Umbilical cord (tissue), 1 donor: ENCODE measurements at regions not wholly inside any gene's neighbourhood (a gene's known extent, or its start where the extent isn't known, plus 50 kb on each side); places are given as distances from the start of the nearest gene placed in this dataset.

Experiments
- DNase-seq: peaks from one replicate; pipeline ENCODE4 v3.0.0-alpha.2; 2015; ENCODE audit warnings: low spot score

DNA sequence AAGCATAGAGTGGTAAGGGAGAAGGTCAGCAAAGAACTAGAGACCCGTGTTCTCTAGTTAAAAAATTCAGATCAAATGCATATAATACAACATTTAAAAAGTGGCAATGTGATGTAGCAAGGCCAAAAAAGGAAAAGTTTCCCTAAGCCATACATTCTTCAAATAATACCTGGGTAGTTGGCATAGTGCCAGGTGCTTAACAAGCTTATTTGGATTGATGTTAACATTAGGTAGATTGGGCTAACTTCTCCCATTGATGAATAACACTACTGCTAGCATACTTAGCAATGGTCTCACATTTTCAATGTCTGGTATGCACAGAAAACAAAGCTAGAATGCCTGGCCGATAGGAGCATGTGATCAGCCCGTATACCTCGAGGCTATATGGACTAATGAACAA is 283.6 kb upstream of the RARB start:
- peak; percentile 30 for DNase-seq

DNA sequence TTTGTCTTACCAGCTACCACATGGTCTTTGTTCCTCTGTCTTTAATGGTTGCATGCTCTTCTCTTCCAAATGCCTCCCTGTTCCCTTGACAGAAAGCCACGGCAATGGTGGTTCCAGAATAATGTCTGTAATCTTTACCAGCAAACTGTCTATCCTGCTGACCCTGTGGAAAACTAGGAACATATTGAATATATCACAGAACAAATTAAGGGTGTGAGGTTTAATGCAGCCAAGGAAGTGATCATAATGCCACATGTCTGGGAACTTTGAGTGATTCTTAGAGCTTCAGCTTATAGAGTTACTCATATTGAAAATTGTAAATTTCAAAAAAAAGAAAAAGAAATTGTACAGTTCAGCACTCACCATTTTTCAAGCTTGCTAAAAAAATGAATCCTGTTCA is 282.9 kb upstream of the RARB start:
- DNase-seq, result no peak

DNA sequence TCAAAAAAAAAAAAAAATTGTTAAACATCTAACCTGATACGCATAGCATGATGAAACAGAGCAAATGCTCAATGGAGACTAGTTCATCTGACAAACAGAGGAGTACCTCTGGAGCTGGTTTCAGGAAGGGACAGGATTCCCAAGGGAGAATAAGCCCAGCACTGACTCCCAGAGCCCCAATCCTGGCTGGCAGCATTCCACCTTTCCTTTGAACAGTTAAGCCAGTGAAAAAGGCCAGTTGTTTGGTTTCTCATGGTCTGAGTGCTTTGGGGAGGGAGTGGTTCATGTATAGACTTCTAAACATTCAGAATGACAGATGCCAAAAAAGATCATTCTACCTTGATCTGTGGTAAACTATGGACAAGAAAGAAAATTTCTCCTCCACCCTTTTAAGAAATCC is 277.9 kb upstream of the RARB start:
- no peak for DNase-seq

DNA sequence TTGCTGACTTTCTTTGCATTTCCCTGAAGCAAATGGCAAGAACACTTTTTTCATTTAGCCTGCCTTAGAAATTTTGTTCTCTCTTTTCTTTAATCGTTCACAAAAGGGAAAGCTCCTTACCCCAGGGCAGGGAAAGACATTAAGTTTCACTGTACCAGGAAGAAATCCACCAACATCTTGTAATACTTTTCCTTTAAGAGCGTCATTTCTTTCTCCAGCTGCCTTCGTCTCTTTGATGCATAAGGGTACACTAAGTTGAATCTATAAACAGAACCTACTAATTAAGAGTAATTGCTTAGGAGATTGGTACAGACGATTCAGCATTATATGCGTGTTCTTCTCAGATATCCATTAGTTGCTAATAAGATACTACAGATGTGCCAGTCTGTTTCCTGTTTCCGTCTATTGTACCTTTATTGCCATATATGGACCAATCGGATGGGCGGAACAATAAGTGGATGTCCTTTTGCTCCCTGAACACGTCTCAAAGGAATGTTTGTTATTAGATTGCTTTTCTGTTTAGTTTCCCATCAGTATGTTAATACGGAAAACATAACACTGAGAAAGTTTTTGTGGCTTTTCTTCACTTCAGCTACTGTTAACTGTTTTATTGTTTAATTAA is 276.7 kb upstream of the RARB start:
- DNase-seq, result peak; percentile 61

DNA sequence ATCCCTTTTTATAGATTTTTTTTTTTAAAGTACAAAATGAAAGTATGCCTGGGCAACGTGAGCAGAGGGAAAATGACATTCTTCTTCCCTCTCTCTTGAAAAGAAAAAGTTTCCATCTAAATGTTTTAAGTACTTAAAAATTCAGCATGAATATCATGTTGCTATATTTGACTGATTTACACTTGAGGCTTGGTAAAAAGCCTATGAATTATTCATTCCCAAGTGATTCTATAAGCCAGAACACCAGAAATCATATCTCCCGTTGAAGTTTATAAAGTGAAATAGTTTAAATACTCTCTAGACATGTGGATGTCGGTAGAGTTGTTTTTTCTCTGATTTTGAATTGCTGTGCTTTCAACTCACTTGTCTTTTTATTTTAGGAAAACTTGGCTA is 276.2 kb upstream of the RARB start:
- peak; percentile 55 for DNase-seq

DNA sequence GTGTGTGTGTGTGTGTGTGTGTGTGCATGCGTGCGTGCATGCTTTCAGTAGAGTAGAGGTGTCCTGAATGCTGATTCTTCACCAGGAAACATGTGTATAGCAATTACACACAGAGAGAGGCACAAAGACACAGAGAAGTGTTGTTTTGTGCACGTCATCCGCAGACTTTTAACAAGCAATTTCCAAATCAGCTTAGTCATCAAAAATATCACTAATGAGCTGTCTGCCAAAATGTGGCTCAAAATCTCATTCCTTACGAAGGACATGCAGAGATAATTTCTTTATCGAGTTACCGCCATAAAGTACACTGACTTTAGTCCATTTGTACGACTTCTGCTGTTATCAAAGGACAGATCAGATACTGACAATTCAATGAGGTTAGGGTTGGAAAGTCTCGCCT is 274.9 kb upstream of the RARB start:
- DNase-seq, result no peak

DNA sequence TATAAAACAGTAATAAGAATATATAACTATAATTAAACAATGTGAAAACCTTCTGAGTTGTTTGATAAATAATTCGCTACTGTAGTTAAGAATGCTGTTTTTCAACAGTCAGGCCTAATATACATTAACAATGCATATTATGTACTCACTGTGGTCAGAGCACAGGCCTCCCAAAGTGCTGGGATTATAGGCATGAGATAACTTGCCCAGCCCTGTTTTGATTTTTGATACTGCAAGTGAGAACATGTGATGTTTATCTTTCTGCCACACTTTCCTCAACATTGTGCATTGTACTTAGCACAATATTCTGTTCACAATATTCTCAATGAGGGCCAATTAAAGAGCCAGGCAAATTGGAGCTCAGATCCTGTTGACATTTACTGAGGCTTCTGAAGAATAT is 274.5 kb upstream of the RARB start:
- DNase-seq, result no peak

DNA sequence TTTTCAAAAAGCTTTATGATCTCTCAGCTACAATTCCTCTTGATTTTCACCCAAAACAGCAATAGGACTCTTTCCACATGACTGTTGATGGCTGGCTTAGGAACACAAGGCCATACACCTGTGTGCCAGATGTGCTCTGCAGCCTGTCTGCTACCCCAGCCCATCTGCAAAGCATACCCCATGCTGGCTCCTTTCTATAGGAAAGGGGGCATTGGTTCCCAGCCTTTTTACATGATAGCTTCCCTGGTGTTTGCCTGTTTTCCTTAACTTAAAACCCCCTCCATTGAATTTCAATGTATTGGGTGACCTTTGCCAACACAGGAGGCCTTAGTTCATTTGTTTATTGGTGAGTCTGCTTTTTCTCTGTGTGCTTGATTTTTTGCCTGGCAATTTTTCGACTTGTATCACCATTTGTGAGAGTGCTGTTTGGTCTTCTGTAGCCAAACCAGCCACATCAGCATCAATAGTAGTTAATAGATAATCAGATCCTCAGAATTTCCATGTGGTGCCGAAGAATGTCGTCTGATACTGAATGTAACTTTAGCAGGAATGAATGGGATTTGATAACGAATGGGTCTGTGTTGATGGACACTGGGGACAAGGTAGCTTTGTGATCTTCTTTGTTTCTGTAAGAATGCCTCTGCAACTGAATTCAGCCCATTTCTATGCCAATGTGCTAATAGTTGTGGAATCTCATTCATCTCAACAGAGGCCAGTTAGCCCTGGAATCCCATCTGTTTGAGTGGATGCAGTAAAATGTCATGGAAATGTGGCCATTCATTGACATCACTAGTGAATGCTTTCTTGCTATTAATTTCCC is 272.2 kb upstream of the RARB start:
- DNase-seq, result no peak

DNA sequence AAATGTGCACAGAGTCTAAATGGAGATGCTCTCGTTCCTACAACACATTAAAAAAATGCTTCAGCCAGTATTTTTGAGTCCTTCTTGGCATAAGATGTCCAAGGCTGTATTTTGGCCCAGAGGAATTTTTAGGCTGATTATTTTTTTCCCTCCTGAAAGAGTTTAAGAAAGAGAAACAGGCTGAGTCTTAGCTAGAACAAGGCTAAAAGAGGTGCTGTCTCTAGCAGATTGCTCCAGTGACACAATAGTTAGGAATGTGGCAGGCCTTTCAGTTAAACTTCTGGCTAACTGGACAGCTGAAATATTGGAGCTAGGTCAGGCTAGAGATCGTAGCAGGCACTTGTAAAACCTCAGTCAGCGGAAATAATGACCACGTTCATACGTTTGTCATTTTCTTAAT is 271.4 kb upstream of the RARB start:
- peak; percentile 89 for DNase-seq

DNA sequence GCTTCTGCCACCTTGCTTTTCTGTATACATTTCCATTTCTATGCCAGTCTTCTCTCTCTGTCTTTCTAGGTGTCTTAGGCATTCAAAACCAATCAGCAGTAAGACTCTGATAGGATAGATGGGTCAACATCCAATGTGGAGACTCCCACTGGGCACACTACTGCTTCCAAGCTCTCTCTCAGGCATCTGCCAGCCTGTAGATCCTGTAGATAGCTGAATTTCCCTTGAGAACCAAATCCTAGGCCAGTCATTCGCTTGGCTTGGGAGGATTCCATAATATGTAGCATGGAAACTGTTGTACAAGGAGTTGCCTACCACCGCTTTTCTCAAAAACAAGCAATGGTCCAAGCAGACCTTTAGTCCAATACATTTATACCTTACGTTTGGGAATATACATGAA is 262.8 kb upstream of the RARB start:
- no peak for DNase-seq

DNA sequence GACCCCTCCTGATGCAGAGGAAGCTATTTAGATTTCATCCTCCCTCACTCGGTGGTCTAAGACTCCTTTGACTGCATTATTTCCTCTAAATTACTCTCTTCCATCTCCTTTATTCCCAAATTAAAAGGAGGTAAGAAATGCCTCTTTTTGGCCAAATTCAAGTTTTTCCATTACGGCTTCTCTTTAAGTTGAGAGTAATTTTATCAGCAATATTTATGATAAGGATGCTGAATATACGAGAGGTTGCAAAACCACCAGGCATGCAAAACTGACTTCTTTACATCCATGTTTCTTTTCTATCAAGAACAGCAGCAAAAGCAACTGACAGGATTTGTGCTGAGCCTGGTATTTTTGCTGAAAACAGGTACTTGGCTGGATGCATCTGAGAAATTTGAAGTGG is 262.0 kb upstream of the RARB start:
- peak; percentile 53 for DNase-seq

DNA sequence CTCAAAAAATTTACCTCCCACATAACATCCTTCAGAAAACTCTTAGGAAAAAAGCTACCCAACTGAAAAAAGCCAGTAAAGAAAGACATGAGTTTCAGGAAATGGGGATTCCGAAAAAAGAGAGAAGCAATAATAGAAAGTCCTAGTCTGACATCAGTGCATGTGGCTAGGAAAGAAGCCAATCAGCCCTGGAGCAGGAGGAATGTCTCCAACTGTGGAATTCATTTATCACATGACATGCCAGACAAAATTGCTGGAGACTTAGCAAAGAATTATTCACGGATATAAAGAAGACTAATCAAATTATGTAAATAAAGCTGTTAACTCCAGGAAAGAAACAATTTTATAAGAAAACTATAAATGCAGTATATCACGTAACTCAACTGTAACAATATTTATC is 258.9 kb upstream of the RARB start:
- no peak for DNase-seq

DNA sequence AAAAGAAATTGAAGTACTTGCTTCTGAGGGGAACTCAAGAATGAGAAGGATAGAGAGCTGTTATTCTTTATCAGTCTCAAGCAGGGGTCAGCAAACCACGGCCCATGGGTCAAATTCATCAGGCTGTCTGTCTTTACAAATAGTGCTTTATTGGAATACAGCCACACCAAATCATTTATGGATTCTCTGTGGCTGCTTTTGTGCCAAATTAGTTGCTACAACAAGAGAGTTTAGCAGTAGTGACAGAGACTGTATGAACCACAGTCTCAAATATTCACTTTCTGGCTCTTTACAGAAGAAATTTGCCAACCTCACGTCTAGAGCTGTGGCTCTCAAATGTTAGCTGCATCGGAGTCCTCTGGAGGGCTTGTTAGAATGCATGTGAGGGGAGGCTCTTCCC is 258.0 kb upstream of the RARB start:
- no peak for DNase-seq

DNA sequence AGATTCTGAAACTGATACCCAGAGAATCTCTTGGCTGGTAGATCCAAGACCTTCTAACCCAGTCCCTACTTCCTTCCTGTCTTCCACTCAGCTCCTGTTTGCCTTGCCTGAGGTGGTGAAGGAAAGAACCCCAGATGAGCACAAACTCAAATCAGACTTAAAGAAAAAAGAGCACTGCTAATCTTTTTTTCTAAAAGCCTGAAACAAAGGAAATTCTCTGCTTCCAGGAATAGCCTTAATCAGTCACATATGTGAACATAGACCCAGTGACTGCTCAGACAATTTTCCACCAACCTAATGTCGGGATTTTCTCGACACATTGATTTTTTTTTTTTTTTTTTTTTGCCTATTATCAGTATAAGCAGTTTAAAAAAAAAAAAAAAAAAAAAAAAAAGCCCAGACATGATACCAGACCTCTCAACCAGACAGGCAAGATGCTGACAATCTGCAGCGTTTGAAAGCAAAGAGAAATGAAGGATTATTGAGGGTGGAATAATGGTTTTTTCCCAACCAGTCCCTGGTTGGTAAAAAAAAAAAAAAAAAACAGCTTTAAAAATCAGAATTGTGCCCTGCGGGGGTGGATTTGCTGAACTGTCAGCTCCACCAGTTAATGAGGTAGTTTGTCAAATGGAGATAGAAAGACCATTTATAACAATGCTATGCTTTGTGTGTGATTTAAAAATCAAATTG is 256.8 kb upstream of the RARB start:
- no peak for DNase-seq

DNA sequence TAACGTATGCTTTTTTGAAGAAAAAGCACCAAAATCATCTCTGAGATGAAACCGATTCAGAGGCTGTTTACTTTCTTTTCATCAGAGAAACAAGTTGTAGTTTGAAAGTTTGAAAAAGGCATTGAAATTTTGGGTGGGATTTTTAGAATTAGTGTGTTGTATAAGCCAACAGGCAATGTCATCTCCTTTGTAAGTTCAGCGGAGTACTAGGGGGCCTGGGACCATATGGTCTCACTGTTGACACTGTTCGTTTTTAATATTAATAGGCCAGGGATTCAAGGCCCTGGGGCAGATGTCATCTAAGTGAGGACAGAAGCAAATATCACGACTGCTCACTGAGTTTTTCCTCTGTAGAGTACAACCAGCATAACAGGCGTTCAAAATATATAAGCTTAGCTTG is 256.2 kb upstream of the RARB start:
- no peak for DNase-seq

DNA sequence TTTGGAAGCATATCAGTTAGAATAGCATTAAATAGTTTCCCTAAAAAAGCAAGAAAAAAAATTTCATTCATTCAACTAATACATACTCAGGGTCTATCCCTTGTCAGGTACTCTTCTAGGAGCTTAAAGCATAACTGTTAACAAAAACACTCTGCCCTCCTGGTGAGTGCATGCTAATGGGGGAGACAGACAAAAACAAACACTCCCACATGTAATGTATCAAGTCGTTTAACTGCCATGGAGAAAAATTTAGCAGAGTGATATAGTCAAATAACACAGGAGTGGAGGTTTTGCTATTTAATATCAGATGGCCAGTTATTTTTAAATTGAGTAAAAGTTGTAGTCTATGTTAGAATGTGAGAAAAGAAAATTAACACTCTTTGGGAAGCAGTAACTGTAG is 254.5 kb upstream of the RARB start:
- DNase-seq, result no peak

DNA sequence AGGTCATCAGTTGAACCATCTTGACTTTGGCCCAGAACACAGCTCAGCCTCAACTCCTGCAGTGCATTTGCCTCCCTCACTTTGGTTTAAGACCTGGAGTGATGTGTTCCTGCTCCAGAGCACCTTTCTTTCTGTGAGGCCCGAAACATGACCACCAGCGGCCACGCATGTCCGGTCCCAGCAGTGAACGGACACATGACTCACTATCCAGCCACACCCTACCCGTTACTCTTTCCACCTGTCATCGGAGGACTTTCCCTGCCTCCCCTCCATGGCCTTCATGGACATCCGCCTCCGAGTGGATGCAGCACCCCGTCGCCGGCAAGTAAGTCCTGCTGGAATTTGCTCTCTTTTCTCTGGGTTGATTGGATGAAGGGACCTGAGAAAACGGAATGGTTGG is 253.8 kb upstream of the RARB start:
- no peak for DNase-seq

DNA sequence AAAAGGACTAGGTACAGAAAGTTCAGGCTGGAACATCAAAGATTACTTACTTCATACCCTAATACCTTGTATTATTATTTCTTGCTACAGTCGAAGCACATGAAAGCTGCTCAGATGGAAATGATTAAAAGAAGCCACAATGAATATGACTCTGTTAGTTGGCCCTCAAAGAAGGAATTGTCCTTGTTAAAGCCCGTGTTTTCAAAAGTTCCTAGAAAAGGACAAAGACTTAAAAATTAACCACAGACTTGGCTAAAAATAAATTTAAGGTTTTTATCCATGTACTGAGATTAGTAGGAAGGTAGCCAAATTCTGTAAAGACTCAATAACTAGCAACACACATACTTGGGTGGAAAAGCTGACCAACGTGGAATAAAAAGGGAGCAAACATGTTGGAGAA is 251.0 kb upstream of the RARB start:
- no peak for DNase-seq

DNA sequence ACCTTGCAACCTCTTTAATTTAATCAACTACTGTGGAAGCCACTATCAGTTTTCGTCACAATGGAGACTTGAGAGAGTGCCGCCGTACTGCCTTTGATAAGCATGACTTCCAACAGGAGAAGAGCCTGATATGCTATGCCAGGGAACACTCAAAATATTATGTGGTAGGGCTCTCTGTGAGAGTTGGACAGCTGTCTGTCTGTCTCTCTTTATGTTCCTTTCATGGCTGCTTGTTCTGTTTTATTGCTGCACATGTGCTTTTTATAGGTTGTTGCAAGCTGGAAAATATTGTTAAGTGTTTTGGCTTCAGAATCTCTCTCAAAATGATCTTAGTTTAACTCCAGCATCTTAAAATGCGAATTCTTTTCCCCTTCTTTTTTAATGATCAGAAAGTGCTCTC is 249.4 kb upstream of the RARB start:
- DNase-seq, result no peak

DNA sequence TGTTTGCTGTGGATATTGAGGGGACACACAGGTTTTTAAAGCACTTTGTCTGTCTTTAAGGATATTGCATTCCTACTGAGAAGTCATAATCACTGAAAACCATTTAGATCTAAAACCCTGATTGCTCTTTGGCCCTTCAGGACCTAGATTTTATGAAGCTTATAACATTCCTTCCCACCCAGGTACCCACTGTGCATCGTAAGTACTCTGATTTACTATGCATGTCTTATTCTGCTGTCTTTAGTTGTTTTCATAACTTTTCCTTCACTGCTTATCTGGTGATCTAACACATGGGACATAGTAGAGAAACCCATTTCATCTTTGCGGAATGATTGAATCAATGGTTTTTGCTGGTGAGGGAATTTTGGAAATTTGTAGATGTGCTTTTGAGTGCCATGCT is 247.0 kb upstream of the RARB start:
- DNase-seq, result no peak

DNA sequence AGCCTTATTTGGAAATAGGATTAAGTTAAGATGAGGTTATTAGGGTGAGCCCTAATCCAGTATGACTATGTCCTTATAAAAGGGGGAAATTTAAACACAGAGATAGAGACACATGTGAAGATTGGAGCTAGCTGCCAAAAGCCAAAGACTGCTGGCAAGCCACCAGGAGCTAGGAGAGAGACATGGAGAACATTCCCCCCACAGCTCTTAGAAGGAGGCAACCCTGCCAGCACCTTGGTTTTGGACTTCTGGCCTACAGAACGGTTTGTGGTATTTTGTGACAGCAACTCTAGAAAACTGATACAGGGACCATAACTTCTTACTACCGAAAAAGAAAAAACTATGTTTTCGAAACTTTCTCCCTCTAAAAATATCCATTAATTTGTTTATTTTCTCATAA is 245.3 kb upstream of the RARB start:
- DNase-seq, result no peak

DNA sequence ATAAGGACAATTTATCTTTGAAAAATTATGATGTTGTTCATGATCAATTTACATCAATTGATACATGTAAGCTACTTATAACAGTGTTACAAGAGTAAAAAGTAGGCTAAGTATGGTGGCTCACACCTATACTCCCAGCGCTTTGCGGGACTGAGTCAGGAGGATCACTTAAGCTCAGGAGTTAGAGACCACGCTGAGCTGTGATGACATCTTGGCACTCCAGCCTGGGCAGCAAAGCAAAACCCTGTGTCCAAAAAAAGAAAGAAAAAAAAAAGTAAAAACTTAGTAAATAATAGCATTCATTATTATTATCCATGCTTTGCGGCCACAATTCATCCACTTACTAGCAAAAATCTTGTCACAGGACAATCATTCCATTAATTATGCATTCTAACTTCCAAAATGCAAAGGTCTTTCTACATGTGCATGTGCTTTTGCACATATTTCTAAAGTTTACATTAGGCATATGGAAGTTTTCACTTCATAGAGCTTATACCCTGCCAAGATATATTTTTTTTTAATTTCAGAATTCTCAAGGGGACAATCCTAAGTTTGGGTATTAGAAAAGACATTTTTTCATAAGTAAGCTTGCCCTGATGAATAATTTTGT is 243.3 kb upstream of the RARB start:
- DNase-seq, result no peak

DNA sequence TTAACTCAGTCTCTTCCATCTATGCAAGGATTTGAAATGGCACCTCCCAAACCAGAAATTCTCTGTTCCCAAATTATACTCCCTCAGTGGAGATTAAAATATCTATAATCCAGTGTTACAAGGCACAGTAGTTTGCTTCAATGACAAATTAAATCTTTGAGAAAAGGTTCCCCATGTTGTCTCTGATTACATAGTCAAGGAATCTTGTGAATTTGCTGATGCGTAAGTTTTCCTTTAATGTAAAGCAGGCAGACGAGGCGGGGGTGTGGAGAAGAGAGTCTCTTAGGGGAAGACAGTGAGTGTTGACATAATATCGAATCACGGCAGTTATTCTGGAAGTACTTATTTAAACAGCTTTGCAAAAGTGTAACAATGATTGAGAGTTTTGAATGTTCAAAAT is 236.4 kb upstream of the RARB start:
- DNase-seq, result no peak
